ENCODE measurements at regions not wholly inside any gene's neighbourhood (a gene's known extent, or its start where the extent isn't known, plus 50 kb on each side); places are given as distances from the start of the nearest gene placed in this dataset.

GRCh38 chr14:94941311-94941710 is 171.4 kb upstream of the GSC start:
- TF ChIP-seq CTCF (IDR thresholded peaks at IDR 0.05; ENCODE audit: insufficient read depth, low read depth, low read length), result no peak
- Histone ChIP-seq H3K36me3 (ENCODE audit: control insufficient read depth, insufficient read depth, low read length) (no peaks in the 10 kb centered on the region), H3K4me3 (ENCODE audit: low read depth, low read length) (no peak overlapping the region), H3K27me3 (ENCODE audit: control insufficient read depth, insufficient read depth, low read length) (no peaks in the 10 kb centered on the region)
- CTCF ChIA-PET, result no interaction called here
- no peak for DNase-seq (ENCODE audit: low read depth)
- POLR2A ChIA-PET, result no interaction called here

GRCh38 chr14:94940263-94940993 is 170.5 kb upstream of the GSC start:
- CTCF ChIA-PET, result no interaction called here
- TF ChIP-seq CTCF (IDR thresholded peaks at IDR 0.05; ENCODE audit: insufficient read depth, low read depth, low read length), result no peak
- POLR2A ChIA-PET, result no interaction called here
- no peak for DNase-seq (ENCODE audit: low read depth)
- no peak overlapping the region for H3K4me3 ChIP-seq (ENCODE audit: low read depth, low read length)
- no peaks in the 10 kb centered on the region; the same call in 1 of the 2 replicates for H3K27me3 ChIP-seq (ENCODE audit: control insufficient read depth, insufficient read depth, low read length)
- no peaks in the 10 kb centered on the region for H3K36me3 ChIP-seq (ENCODE audit: control insufficient read depth, insufficient read depth, low read length)

- no peaks in the 10 kb centered on the region; the same call in 1 of the 2 replicates for H3K27me3 ChIP-seq (ENCODE audit: control insufficient read depth, insufficient read depth, low read length)
- ChIA-PET POLR2A (no interaction called here), CTCF (no interaction called here)
- H3K36me3 ChIP-seq (ENCODE audit: control insufficient read depth, insufficient read depth, low read length), result no peaks in the 10 kb centered on the region
- no peak for TF ChIP-seq CTCF (IDR thresholded peaks at IDR 0.05; ENCODE audit: insufficient read depth, low read depth, low read length)
- no peak for DNase-seq (ENCODE audit: low read depth)
- no peak overlapping the region for H3K4me3 ChIP-seq (ENCODE audit: low read depth, low read length)
These were observed 168.1 kb upstream of the GSC start for GRCh38 chr14:94938016-94938415.

GRCh38 chr14:94936901-94937685 is 167.2 kb upstream of the GSC start:
- Histone ChIP-seq H3K36me3 (ENCODE audit: control insufficient read depth, insufficient read depth, low read length) (no peaks in the 10 kb centered on the region), H3K4me3 (ENCODE audit: low read depth, low read length) (no peak overlapping the region), H3K27me3 (ENCODE audit: control insufficient read depth, insufficient read depth, low read length) (no peaks in the 10 kb centered on the region; the same call in 1 of the 2 replicates)
- TF ChIP-seq CTCF (IDR thresholded peaks at IDR 0.05; ENCODE audit: insufficient read depth, low read depth, low read length), result no peak
- ChIA-PET POLR2A (no interaction called here), CTCF (no interaction called here)
- DNase-seq (ENCODE audit: low read depth), result no peak

- no peaks in the 10 kb centered on the region for H3K36me3 ChIP-seq (ENCODE audit: control insufficient read depth, insufficient read depth, low read length)
- TF ChIP-seq CTCF (IDR thresholded peaks at IDR 0.05; ENCODE audit: insufficient read depth, low read depth, low read length), result no peak
- POLR2A ChIA-PET, result no interaction called here
- no peak overlapping the region for H3K4me3 ChIP-seq (ENCODE audit: low read depth, low read length)
- CTCF ChIA-PET, result no interaction called here
- H3K27me3 ChIP-seq (ENCODE audit: control insufficient read depth, insufficient read depth, low read length), result no peaks in the 10 kb centered on the region; the same call in 1 of the 2 replicates
- DNase-seq (ENCODE audit: low read depth), result peak; percentile 34
These were observed 166.5 kb upstream of the GSC start for GRCh38 chr14:94936401-94936892.

Measured in BJ (cell line).